H9 (cell line): ENCODE measurements at regions not wholly inside any gene's neighbourhood (a gene's known extent, or its start where the extent isn't known, plus 50 kb on each side); places are given as distances from the start of the nearest gene placed in this dataset.

Experiments
- DNase-seq: peaks from one replicate; pipeline ENCODE4 v3.0.0-alpha.2; 2017
- H2AFZ ChIP-seq: one replicate; pipeline ENCODE4 v1.6.1; 2013; ENCODE audit warnings: mild to moderate bottlenecking, low read length, control low read depth, moderate library complexity
- H2AK5ac ChIP-seq: 2 replicates; pipeline ENCODE4 v1.6.1; 2013; ENCODE audit warnings: low read length, control low read depth, mixed read lengths; ENCODE audit not compliant: insufficient read length
- H2BK120ac ChIP-seq: one replicate; pipeline ENCODE4 v1.6.1; 2013; ENCODE audit warnings: low read depth, mild to moderate bottlenecking, low read length, control low read depth, inconsistent platforms; ENCODE audit not compliant: poor library complexity, severe bottlenecking
- H2BK12ac ChIP-seq: 2 replicates; pipeline ENCODE4 v1.6.1; 2013; ENCODE audit warnings: low read length, control low read depth, mixed read lengths, low read depth; ENCODE audit not compliant: insufficient read length
- H2BK15ac ChIP-seq: 2 replicates; pipeline ENCODE4 v1.6.1; 2013; ENCODE audit warnings: low read depth, low read length, control low read depth
- H2BK20ac ChIP-seq: one replicate; pipeline ENCODE4 v1.6.1; 2013; ENCODE audit warnings: low read depth, mild to moderate bottlenecking, low read length, control low read depth, inconsistent platforms; ENCODE audit not compliant: poor library complexity, severe bottlenecking
- H2BK5ac ChIP-seq: 2 replicates; pipeline ENCODE4 v1.6.1; 2013; ENCODE audit warnings: low read length, control low read depth, mixed read lengths; ENCODE audit not compliant: insufficient read length
- H3K14ac ChIP-seq: 2 replicates; pipeline ENCODE4 v1.6.1; 2013; ENCODE audit warnings: low read length, control low read depth; ENCODE audit not compliant: insufficient read depth
- H3K18ac ChIP-seq: 2 replicates; pipeline ENCODE4 v1.6.1; 2013; ENCODE audit warnings: low read depth, mild to moderate bottlenecking, mixed read lengths, low read length, control low read depth; ENCODE audit not compliant: insufficient read length
- H3K23ac ChIP-seq: 2 replicates; pipeline ENCODE4 v1.6.1; 2013; ENCODE audit warnings: low read length, control low read depth, mixed read lengths, low read depth; ENCODE audit not compliant: insufficient read length
- H3K23me2 ChIP-seq: 2 replicates; pipeline ENCODE4 v1.6.1; 2013; ENCODE audit warnings: low read depth, mild to moderate bottlenecking, mixed read lengths, low read length, control low read depth; ENCODE audit not compliant: insufficient read length, poor library complexity, severe bottlenecking
- H3K27ac ChIP-seq: 2 replicates; pipeline ENCODE4 v1.5.1; 2013; ENCODE audit warnings: low read length, control low read depth, mixed read lengths, low read depth; ENCODE audit not compliant: insufficient read length
- H3K27me3 ChIP-seq: 2 replicates; pipeline ENCODE4 v1.6.1; 2013; ENCODE audit warnings: low read length, control low read depth, inconsistent platforms; ENCODE audit not compliant: insufficient read depth
- H3K4ac ChIP-seq: 2 replicates; pipeline ENCODE4 v1.6.1; 2013; ENCODE audit warnings: low read depth, mild to moderate bottlenecking, control low read depth, inconsistent platforms, low read length, moderate library complexity
- H3K4me1 ChIP-seq: 2 replicates; pipeline ENCODE4 v1.6.1; 2013; ENCODE audit warnings: low read length, control low read depth, inconsistent platforms; ENCODE audit not compliant: insufficient read depth
- H3K4me2 ChIP-seq: 2 replicates; pipeline ENCODE4 v1.6.1; 2013; ENCODE audit warnings: low read length, control low read depth, mixed read lengths; ENCODE audit not compliant: insufficient read length, insufficient read depth
- H3K56ac ChIP-seq: 2 replicates; pipeline ENCODE4 v1.6.1; 2013; ENCODE audit warnings: low read depth, mild to moderate bottlenecking, mixed read lengths, low read length, control low read depth; ENCODE audit not compliant: insufficient read length
- H3K79me1 ChIP-seq: 2 replicates; pipeline ENCODE4 v1.6.1; 2013; ENCODE audit warnings: low read depth, mild to moderate bottlenecking, moderate library complexity, low read length, control low read depth, inconsistent platforms; ENCODE audit not compliant: insufficient read depth, poor library complexity, severe bottlenecking
- H3K79me2 ChIP-seq: 2 replicates; pipeline ENCODE4 v1.6.1; 2013; ENCODE audit warnings: low read length, control low read depth, inconsistent platforms; ENCODE audit not compliant: insufficient read depth
- H3K9ac ChIP-seq: 2 replicates; pipeline ENCODE4 v1.6.1; 2013; ENCODE audit warnings: low read length, control low read depth, mixed read lengths; ENCODE audit not compliant: insufficient read length; ENCODE audit errors: extremely low read depth
- H3K9me3 ChIP-seq: one replicate; pipeline ENCODE4 v1.6.1; 2013; ENCODE audit warnings: low read depth, low read length, inconsistent platforms; ENCODE audit not compliant: control insufficient read depth
- H3T11ph ChIP-seq: one replicate; pipeline ENCODE4 v1.6.1; 2013; ENCODE audit warnings: mild to moderate bottlenecking, low read length, control low read depth, inconsistent platforms
- H4K20me1 ChIP-seq: one replicate; pipeline ENCODE4 v1.6.1; 2013; ENCODE audit not compliant: control insufficient read depth, insufficient read length, insufficient read depth
- H4K5ac ChIP-seq: 2 replicates; pipeline ENCODE4 v1.6.1; 2013; ENCODE audit warnings: low read depth, mild to moderate bottlenecking, mixed read lengths, low read length, control low read depth; ENCODE audit not compliant: insufficient read length
- H4K8ac ChIP-seq: replicated peaks from 2 replicates; pipeline ENCODE4 v1.6.1; 2013; ENCODE audit warnings: low read length, control low read depth, mixed read lengths, low read depth; ENCODE audit not compliant: insufficient read length
- H4K91ac ChIP-seq: 2 replicates; pipeline ENCODE4 v1.6.1; 2013; ENCODE audit warnings: low read depth, mild to moderate bottlenecking, moderate library complexity, mixed read lengths, low read length, control low read depth; ENCODE audit not compliant: insufficient read length
- H3K27ac Mint-ChIP-seq, 3 experiments: 2 replicates in 2 of 3; 3 replicates in 1 of 3; pipeline ENCODE4 v1.8.0; 2020 to 2021; ENCODE audit warnings: mixed read lengths in 3 of 3, mild to moderate bottlenecking in 1 of 3, moderate library complexity in 1 of 3
- H3K27me3 Mint-ChIP-seq: 2 replicates; pipeline ENCODE4 v1.8.0; 2021; ENCODE audit warnings: low read depth, mild to moderate bottlenecking, moderate library complexity, mixed read lengths
- H3K36me3 Mint-ChIP-seq, 3 experiments: 2 replicates in 2 of 3; 3 replicates in 1 of 3; pipeline ENCODE4 v1.8.0; 2020 to 2021; ENCODE audit warnings: low read depth in 3 of 3, mixed read lengths in 3 of 3; ENCODE audit not compliant: insufficient read depth in 1 of 3
- H3K4me1 Mint-ChIP-seq, 2 experiments: 2 replicates each; pipeline ENCODE4 v1.8.0; 2020; ENCODE audit warnings: mixed read lengths in 2 of 2
- H3K4me3 Mint-ChIP-seq, 2 experiments: 2 replicates in 1 of 2; 3 replicates in 1 of 2; pipeline ENCODE4 v1.8.0; 2020 to 2021; ENCODE audit warnings: mild to moderate bottlenecking in 2 of 2, mixed read lengths in 2 of 2, moderate library complexity in 1 of 2
- H3K9me3 Mint-ChIP-seq, 2 experiments: 2 replicates in 1 of 2; 3 replicates in 1 of 2; pipeline ENCODE4 v1.8.0; 2020; ENCODE audit warnings: mild to moderate bottlenecking in 2 of 2, mixed read lengths in 2 of 2, moderate library complexity in 1 of 2
- CTCF ChIP-seq: fragments of 200-600 bp; sonication (generic); conservative IDR thresholded peaks from 3 replicates; pipeline ENCODE4 v1.8.0; 2021; ENCODE audit warnings: antibody characterized with exemption, mild to moderate bottlenecking
- WGBS: extraction: QIAGEN DNeasy Blood & Tissue Kit; methylation state at CpG from one replicate; pipeline ENCODE4 v1.1.7; 2013; ENCODE audit warnings: missing lambda C conversion rate, low lambda C conversion rate, mixed read lengths; ENCODE audit not compliant: insufficient read length; ENCODE audit errors: extremely low coverage; 5-methylcytosine and 5-hydroxymethylcytosine counted together

GRCh38 chr18:77457681-77458080, 208.0 kb downstream of the GALR1 start:
- Histone ChIP-seq H3K27ac (no peak overlapping the region), H4K8ac (no peak overlapping the region), H3K56ac (no peak overlapping the region), H3K9me3 (no peaks in the 10 kb centered on the region), H3K27me3 (no peaks in the 10 kb centered on the region), H2AFZ (no peak overlapping the region), H2BK12ac (no peak overlapping the region), H3K14ac (no peak overlapping the region), H2AK5ac (no peak overlapping the region), H2BK20ac (no peak overlapping the region), H2BK120ac (no peak overlapping the region), H4K5ac (no peak overlapping the region), H3K9ac (no peak overlapping the region), H2BK5ac (no peak overlapping the region), H3K23me2 (no peaks in the 10 kb centered on the region), H3K79me2 (no peaks in the 10 kb centered on the region), H3K79me1 (no peaks in the 10 kb centered on the region), H3K18ac (no peak overlapping the region), H3T11ph (no peak overlapping the region), H4K91ac (no peak overlapping the region), H2BK15ac (no peak overlapping the region), H3K4ac (no peak overlapping the region), H3K23ac (no peak overlapping the region), H3K4me2 (no peak overlapping the region), H4K20me1 (no peaks in the 10 kb centered on the region), H3K4me1 (peaks cover 4% of the 10 kb centered on the region; the same call in 1 of the 2 replicates)
- Mint-ChIP-seq H3K36me3 (no peaks in the 10 kb centered on the region), H3K4me3 (no peak overlapping the region), H3K9me3 (no peaks in the 10 kb centered on the region), H3K27me3 (no peaks in the 10 kb centered on the region), H3K27ac (peak overlapping the region in 1 of 3 experiments; percentile 56; a peak in 1 of 7 replicates), H3K4me1 (peaks cover 19 to 21% of the 10 kb centered on the region in 2 experiments)
- DNase-seq: no peak
- no peak for TF ChIP-seq CTCF
- WGBS: no CpG with 5 or more reads among the region's 3 CpGs
